Fibroblast of villous mesenchyme (primary cell): ENCODE measurements at regions not wholly inside any gene's neighbourhood (a gene's known extent, or its start where the extent isn't known, plus 50 kb on each side); places are given as distances from the start of the nearest gene placed in this dataset.

ENCODE experiments used
- DNase-seq: peaks from one replicate; pipeline ENCODE4 v3.0.0-alpha.2; 2010; ENCODE audit warnings: low read depth
- H3K4me3 ChIP-seq: 2 replicates; pipeline ENCODE4 v1.5.1; 2011; ENCODE audit warnings: low read depth, mild to moderate bottlenecking, low read length
- TF ChIP-seq, protein P1 (sequence below): IDR thresholded peaks from 2 replicates; pipeline ENCODE4 v1.5.1; 2012; ENCODE audit warnings: low read depth, mild to moderate bottlenecking, low read length; ENCODE audit not compliant: insufficient read depth

DNA sequence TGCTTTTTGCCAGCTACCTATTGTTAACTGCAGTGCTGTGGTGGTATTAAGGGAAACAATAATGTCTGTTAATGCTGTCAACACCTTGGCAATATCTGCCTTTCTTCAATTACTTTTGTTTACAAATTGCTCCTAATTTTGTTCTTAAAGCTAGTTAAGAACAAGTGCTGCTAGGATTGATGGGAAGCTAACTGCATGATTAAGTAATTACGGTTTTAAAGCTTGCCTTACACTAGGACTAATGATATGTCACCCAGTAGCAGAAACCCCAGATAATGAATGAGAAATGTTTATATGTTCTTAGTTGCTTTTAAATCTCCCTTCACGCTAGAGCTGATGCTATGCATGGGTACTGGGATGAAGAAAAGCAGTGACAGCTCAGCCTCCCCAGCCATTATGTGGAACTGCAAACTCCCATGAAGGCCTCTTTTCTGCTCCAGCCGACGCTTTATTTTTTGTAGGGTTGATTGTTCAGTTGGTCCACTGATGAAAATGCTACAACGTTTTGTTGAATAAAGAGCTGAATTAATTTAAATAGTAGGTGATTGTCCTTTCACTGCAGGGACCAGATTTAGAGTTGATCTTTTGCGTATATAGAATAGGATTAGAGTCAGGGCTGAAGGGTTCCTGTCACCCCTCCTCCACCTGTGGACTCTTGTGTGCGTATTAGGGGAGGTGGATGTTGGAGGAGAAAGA is 610.5 kb downstream of the TFAP2B start:
- TF ChIP-seq, protein P1, sequence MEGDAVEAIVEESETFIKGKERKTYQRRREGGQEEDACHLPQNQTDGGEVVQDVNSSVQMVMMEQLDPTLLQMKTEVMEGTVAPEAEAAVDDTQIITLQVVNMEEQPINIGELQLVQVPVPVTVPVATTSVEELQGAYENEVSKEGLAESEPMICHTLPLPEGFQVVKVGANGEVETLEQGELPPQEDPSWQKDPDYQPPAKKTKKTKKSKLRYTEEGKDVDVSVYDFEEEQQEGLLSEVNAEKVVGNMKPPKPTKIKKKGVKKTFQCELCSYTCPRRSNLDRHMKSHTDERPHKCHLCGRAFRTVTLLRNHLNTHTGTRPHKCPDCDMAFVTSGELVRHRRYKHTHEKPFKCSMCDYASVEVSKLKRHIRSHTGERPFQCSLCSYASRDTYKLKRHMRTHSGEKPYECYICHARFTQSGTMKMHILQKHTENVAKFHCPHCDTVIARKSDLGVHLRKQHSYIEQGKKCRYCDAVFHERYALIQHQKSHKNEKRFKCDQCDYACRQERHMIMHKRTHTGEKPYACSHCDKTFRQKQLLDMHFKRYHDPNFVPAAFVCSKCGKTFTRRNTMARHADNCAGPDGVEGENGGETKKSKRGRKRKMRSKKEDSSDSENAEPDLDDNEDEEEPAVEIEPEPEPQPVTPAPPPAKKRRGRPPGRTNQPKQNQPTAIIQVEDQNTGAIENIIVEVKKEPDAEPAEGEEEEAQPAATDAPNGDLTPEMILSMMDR: no peak
- no peak for DNase-seq
- no peak overlapping the region for H3K4me3 ChIP-seq

DNA sequence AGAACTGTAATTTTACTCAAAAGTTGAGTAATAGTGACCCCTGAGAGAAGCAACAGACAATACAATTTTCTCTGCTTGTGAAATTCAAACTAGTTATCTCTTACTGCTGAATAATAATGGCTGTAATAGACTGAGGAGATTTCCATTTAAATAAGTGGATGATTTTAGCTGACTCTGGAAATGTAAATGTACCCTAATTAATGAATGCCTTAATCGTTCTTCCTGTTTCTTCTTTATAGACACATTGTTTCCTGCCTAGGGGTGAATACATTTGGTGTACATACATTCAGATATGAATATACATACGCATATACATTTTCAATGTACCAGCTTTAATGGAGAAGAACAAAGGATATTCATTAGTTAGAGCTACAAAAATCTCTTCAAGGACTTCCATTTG is 611.9 kb downstream of the TFAP2B start:
- TF ChIP-seq, protein P1: no peak
- no peak for DNase-seq
- no peak overlapping the region for H3K4me3 ChIP-seq

DNA sequence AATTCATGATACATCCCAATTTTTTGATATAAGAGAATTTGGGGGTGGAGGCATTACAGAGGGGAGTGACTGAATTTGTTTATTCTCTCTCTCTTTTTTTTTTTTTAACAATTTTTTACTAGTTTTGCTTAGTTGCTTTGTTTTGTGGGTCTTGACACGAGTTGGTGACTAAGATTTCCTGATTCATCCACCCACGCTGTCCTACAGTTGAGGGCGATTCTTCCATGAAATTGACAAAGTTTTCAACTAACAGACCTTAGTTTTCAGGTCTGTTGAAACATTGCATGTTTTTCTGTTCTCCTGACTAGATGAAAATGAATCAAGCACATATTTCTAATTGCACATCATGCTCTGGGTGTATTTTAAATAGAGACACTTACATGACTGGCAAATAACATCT is 613.8 kb downstream of the TFAP2B start:
- no peak for DNase-seq
- no peak overlapping the region for H3K4me3 ChIP-seq
- TF ChIP-seq, protein P1: no peak

DNA sequence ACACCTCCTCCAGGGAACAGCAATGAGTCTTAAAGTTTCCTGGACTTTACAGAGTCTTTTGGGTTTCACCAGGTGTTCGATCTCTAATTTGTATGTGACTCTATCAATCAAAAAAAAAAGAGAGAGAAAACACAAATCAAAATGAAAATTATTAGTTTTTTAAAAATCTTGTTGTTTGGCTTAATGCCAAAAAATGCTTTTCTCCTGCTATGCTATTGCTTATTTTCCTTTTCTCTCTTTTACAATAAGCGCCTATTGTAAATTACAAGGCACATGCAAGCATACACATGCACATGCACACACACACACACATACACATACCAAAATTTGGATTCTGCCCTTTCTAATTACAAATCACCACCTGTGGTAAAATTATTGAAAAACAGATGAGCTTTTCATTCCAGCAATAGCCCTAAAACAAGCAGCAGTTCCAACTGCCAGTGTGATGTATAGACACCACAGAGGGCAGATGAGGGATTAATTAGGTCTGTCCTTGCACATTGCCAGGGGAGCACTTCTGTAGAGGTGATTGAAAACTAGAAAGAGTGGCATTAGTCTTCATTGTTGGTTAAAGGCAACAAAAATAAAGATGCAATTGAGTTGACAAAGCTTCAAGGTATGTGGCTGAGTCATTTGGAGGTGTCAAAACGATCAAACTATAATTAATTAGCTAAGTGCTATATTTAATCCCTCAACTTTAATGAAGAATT is 631.7 kb downstream of the TFAP2B start:
- TF ChIP-seq, protein P1: no peak
- no peak overlapping the region for H3K4me3 ChIP-seq
- DNase-seq: no peak

DNA sequence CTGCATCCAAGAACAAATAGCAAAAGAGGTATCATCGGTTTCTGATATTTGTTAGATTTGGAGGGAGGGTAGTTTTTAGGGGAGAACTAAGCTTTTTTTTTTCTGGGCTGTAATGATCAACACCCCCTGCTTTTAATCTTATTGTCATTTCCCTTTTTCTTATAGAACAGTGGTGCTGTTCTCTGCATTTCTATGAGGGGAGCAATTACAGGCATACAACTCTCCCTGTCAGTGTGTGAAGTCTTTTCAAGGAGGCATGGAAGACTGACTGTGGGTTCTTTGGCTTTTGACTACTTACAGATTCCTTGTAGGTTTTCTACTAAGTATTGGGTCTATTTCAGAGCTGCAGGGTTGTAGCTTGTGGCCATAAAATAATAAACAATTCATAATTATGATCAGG is 632.3 kb downstream of the TFAP2B start:
- no peak for DNase-seq
- no peak overlapping the region for H3K4me3 ChIP-seq
- TF ChIP-seq, protein P1: no peak

DNA sequence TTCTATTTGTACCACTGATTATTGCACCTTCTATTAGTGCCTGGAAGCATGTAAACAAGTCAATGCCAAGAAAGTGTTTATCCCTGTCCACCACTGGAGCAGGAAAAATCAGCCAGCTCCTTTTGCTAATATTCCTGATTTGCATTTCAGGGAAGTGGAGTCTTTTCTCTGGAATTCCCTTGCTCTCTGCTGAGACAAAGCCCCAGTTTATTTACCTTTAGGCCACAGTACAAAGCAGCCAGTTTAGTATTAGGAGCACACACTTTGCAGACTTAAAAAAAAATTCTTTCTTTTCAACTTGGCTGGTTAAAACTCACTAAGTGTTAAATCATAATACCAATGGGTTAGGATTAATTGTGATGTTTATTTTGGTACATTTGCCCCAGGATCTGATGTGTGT is 631.1 kb downstream of the PKHD1 start:
- TF ChIP-seq, protein P1: no peak
- DNase-seq: no peak

More for the DNA sequence above, 631.1 kb downstream of the PKHD1 start:
- H3K4me3 ChIP-seq: no peak overlapping the region
